K562 (cell line): ENCODE measurements at regions not wholly inside any gene's neighbourhood (a gene's known extent, or its start where the extent isn't known, plus 50 kb on each side); places are given as distances from the start of the nearest gene placed in this dataset.

Experiments used
- ATAC-seq: fragments of 200-7000 bp; cut with Tn5 transposase; 3 replicates; pipeline ENCODE4 v1.9.1; 2020; ENCODE audit warnings: moderate library complexity
- BruUV-seq: library from RNA; stranded (reverse); fragments of 400-500 nt; replicated peaks from 2 replicates; lab custom pipeline; 2021; lab: Mats Ljungman, UMichigan
- CTCF ChIA-PET: fragments of 300-600 bp; formaldehyde crosslinking; extraction: SDS; loops from one replicate; lab custom pipeline; 2021; ENCODE audit warnings: low intra/inter-chr PET ratio; lab: Yijun Ruan, JAX
- POLR2A ChIA-PET: fragments of 300-600, 350-650 bp; sonication (Branson Sonifier 250); formaldehyde crosslinking; extraction: SDS; loops from one replicate; lab custom pipeline; 2021; ENCODE audit warnings: antibody characterized with exemption, inconsistent platforms; lab: Yijun Ruan, JAX
- DNase-seq, 4 experiments: peaks; one replicate each; pipeline versions ENCODE4 v3.0.0 to v3.0.0-alpha.2; 2011 to 2018; ENCODE audit warnings: low spot score in 3 of 4, mixed read lengths in 3 of 4; ENCODE audit errors: extremely low read depth in 1 of 4
- FAIRE-seq: peaks from 2 replicates; lab custom pipeline; 2011; peaks lifted over from hg19 to GRCh38; lab: Jason Lieb, UNC
- H2AFZ ChIP-seq: 2 replicates; pipeline ENCODE4 v1.6.0; 2011; ENCODE audit warnings: low read depth, low read length, control low read depth, inconsistent platforms
- H3K27ac ChIP-seq: fragments of 200-600 bp; 3 replicates; pipeline ENCODE4 v1.8.0; 2011; ENCODE audit warnings: low read depth, mild to moderate bottlenecking, control low read depth, inconsistent platforms, low read length, moderate library complexity, mixed read lengths; ENCODE audit errors: extremely low read depth
- H3K27me3 ChIP-seq, 2 experiments: fragments of 300-600 bp in 1 of 2; 2 replicates in 1 of 2; 3 replicates in 1 of 2; pipeline versions ENCODE4 v1.6.0 to v1.8.0; 2011; ENCODE audit warnings: inconsistent platforms in 2 of 2, low read length in 2 of 2, mild to moderate bottlenecking in 1 of 2, mixed read lengths in 1 of 2, moderate library complexity in 1 of 2; ENCODE audit not compliant: control insufficient read depth in 2 of 2, insufficient read depth in 2 of 2
- H3K36me3 ChIP-seq: fragments of 300-600 bp; 3 replicates; pipeline ENCODE4 v1.8.0; 2011; ENCODE audit warnings: mild to moderate bottlenecking, low read length, inconsistent platforms; ENCODE audit not compliant: control insufficient read depth, insufficient read depth
- H3K4me1 ChIP-seq, 2 experiments: fragments of 200-600 bp in 1 of 2; replicated peaks in 1 of 2; 2 replicates in 1 of 2; 3 replicates in 1 of 2; pipeline versions ENCODE4 v1.5.1 to v1.8.0; 2011; ENCODE audit warnings: inconsistent platforms in 2 of 2, low read length in 2 of 2, mild to moderate bottlenecking in 1 of 2, mixed read lengths in 1 of 2, moderate library complexity in 1 of 2; ENCODE audit not compliant: control insufficient read depth in 2 of 2, insufficient read depth in 2 of 2
- H3K4me2 ChIP-seq: 2 replicates; pipeline ENCODE4 v1.6.1; 2011; ENCODE audit warnings: low read length, control low read depth, inconsistent platforms, mixed read lengths; ENCODE audit not compliant: insufficient read depth
- H3K4me3 ChIP-seq: fragments of 200-600 bp; sonication (generic), shearing (Covaris generic); 2 replicates; pipeline ENCODE4 v1.5.1; 2016; ENCODE audit warnings: control low read depth, inconsistent platforms
- H3K79me2 ChIP-seq: fragments of 200-600 bp; 3 replicates; pipeline ENCODE4 v1.8.0; 2011; ENCODE audit warnings: low read length, inconsistent platforms; ENCODE audit not compliant: control insufficient read depth, insufficient read depth
- H3K9ac ChIP-seq, 2 experiments: 2 replicates each; pipeline versions ENCODE4 v1.6.0 to v1.6.1; 2011; ENCODE audit warnings: low read depth in 2 of 2, low read length in 2 of 2, control low read depth in 1 of 2, inconsistent platforms in 1 of 2, mild to moderate bottlenecking in 1 of 2, mixed read lengths in 1 of 2; ENCODE audit not compliant: insufficient read depth in 1 of 2
- H3K9me1 ChIP-seq: one replicate; pipeline ENCODE4 v1.6.0; 2011; ENCODE audit warnings: inconsistent platforms, mild to moderate bottlenecking, low read length, moderate library complexity; ENCODE audit not compliant: control insufficient read depth, insufficient read depth
- H3K9me3 ChIP-seq: replicated peaks from 2 replicates; pipeline ENCODE4 v1.5.1; 2011; ENCODE audit warnings: low read depth, low read length, inconsistent platforms; ENCODE audit not compliant: control insufficient read depth, insufficient read depth
- H4K20me1 ChIP-seq: replicated peaks from 2 replicates; pipeline ENCODE4 v1.6.1; 2011; ENCODE audit warnings: low read length, inconsistent platforms, mixed read lengths; ENCODE audit not compliant: control insufficient read depth, insufficient read depth
- DMBX1 ChIP-seq: fragments of 250-450 bp; sonication (Bioruptor Pico); IDR thresholded peaks from 2 replicates; pipeline ENCODE4 v1.8.0; 2022; ENCODE audit warnings: inconsistent platforms, mild to moderate bottlenecking, moderate library complexity, borderline replicate concordance
- ETS1 ChIP-seq: conservative IDR thresholded peaks from 2 replicates; pipeline ENCODE4 v1.6.1; 2011; ENCODE audit warnings: low read depth, mild to moderate bottlenecking, low read length; ENCODE audit not compliant: control insufficient read depth
- HIVEP1 ChIP-seq: fragments of 250-450 bp; sonication (Bioruptor Pico); IDR thresholded peaks from 2 replicates; pipeline ENCODE4 v1.4.0; 2020; ENCODE audit warnings: mild to moderate bottlenecking
- LCOR ChIP-seq: sonication (generic); formaldehyde crosslinking; IDR thresholded peaks from 2 replicates; pipeline ENCODE4 v1.8.0; 2022; ENCODE audit warnings: mild to moderate bottlenecking, missing genetic modification reagents
- TARDBP ChIP-seq: fragments of 450-650 bp; IDR thresholded peaks from 2 replicates; pipeline ENCODE4 v1.6.1; 2016
- TEAD4 ChIP-seq, 2 experiments: sonication (generic) in 1 of 2; formaldehyde crosslinking in 1 of 2; IDR thresholded peaks; 2 replicates each; pipeline versions ENCODE4 v1.6.1 to v1.8.0; 2012 to 2022; ENCODE audit warnings: borderline replicate concordance in 1 of 2, inconsistent platforms in 1 of 2, low read length in 1 of 2, mild to moderate bottlenecking in 1 of 2, missing genetic modification reagents in 1 of 2
- TGIF2 ChIP-seq: sonication (generic); formaldehyde crosslinking; IDR thresholded peaks from 2 replicates; pipeline ENCODE4 v1.8.1; 2022; ENCODE audit warnings: mild to moderate bottlenecking, missing genetic modification reagents, moderate library complexity
- VEZF1 ChIP-seq: fragments of 200-800 bp; sonication (Bioruptor generic); IDR thresholded peaks from 2 replicates; pipeline ENCODE4 v1.6.1; 2017; ENCODE audit warnings: missing genetic modification characterization, missing compliant biosample characterization
- ZNF174 ChIP-seq: fragments of 250-450 bp; sonication (Bioruptor Pico); IDR thresholded peaks from 2 replicates; pipeline ENCODE4 v1.4.0; 2020; ENCODE audit warnings: mild to moderate bottlenecking
- ZNF717 ChIP-seq: fragments of 250-450 bp; sonication (Bioruptor Pico); IDR thresholded peaks from 2 replicates; pipeline ENCODE4 v1.5.0; 2021
- ZNF778 ChIP-seq: fragments of 450-650 bp; formaldehyde crosslinking; IDR thresholded peaks from 2 replicates; pipeline ENCODE4 v1.4.0; 2020; ENCODE audit warnings: mild to moderate bottlenecking, moderate library complexity
- WGBS: fragments of 100-300 bp; shearing (Covaris generic); methylation state at CpG from one replicate; pipeline ENCODE4 v1.1.6; 2016; ENCODE audit warnings: low coverage, mixed read lengths; ENCODE audit not compliant: insufficient coverage; ENCODE audit errors: missing lambda C conversion rate; 5-methylcytosine and 5-hydroxymethylcytosine counted together
- in situ Hi-C: fragments of 300-500 bp; cut with MboI; formaldehyde crosslinking; loops from 4 replicates; pipeline ENCODE4 v1.15.0; 2018; ENCODE audit warnings: inconsistent platforms, mixed read lengths
- intact Hi-C: fragments of 100-400 bp; cut with micrococcal nuclease; formaldehyde crosslinking; loops from 2 replicates; pipeline ENCODE4 v1.14.2; 2022
- TF ChIP-seq, protein P1 (sequence below): fragments of 450-650 bp; formaldehyde crosslinking; IDR thresholded peaks from 2 replicates; pipeline ENCODE4 v1.4.0; 2022; ENCODE audit warnings: missing genetic modification characterization
- TF ChIP-seq, protein P2 (sequence below), 2 experiments: fragments of 150-350 bp in 1 of 2; IDR thresholded peaks; 2 replicates each; pipeline ENCODE4 v1.6.1; 2012 to 2016; ENCODE audit warnings: low read depth in 2 of 2, low read length in 2 of 2, mild to moderate bottlenecking in 1 of 2, moderate library complexity in 1 of 2
- TF ChIP-seq, protein P3 (sequence below): fragments of 200-800 bp; sonication (Bioruptor generic); IDR thresholded peaks from 2 replicates; pipeline ENCODE4 v1.6.1; 2017; ENCODE audit warnings: missing genetic modification characterization, missing compliant biosample characterization

DNA sequence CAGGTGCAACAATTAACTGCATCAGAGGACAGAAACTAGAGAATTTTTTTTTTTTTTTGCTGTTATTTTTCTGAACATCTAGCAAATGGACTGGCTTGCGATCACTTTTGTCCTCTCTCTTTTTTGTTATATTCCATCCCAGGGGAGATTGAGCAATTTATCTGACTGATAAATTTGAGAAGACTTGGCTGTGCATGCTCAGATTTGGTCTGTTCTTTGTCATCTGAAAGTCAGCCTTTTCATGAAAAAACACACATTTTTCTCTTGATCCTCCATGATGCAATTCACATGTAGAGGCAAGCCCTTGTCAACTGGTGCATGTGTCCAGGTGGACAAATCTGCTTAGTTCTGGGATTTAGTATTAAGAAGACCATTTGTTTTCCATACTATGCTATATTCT lies 309.3 kb downstream of the LRRC3B start:
- CTCF ChIA-PET: no interaction called here
- POLR2A ChIA-PET: no interaction called here
- no peaks in the 10 kb centered on the region for H3K9me3 ChIP-seq
- FAIRE-seq (no peak), ATAC-seq (no peak), DNase-seq (no peak)
- no TSS peak for BruUV-seq
- H2AFZ ChIP-seq: no peak overlapping the region
- no peak overlapping the region for H3K9ac ChIP-seq
- H3K4me3 ChIP-seq: no peak overlapping the region
- H4K20me1 ChIP-seq: no peaks in the 10 kb centered on the region
- H3K27me3 ChIP-seq: no peaks in the 10 kb centered on the region
- intact Hi-C loops (no loop called here), in situ Hi-C loops (no loop called here)
- H3K36me3 ChIP-seq: no peaks in the 10 kb centered on the region
- no peaks in the 10 kb centered on the region for H3K4me1 ChIP-seq
- H3K9me1 ChIP-seq: no peaks in the 10 kb centered on the region
- H3K79me2 ChIP-seq: no peaks in the 10 kb centered on the region
- H3K4me2 ChIP-seq: no peak overlapping the region
- no peak overlapping the region for H3K27ac ChIP-seq
- 0% methylated on average over 1 of the region's 1 CpG for WGBS
- TF ChIP-seq TGIF2 (CRISPR knock-in tag): no peak
- TF ChIP-seq DMBX1: no peak
- no peak for TF ChIP-seq LCOR
- TF ChIP-seq TARDBP: no peak
- TF ChIP-seq ETS1: no peak
- TF ChIP-seq TEAD4 (IDR thresholded peaks at IDR 0.05; ENCODE audit: low read length): no peak
- TF ChIP-seq TEAD4 (CRISPR knock-in tag; IDR thresholded peaks at IDR 0.05; ENCODE audit: borderline replicate concordance): no peak
- no peak for TF ChIP-seq VEZF1 (CRISPR knock-in tag)
- TF ChIP-seq, protein P1, sequence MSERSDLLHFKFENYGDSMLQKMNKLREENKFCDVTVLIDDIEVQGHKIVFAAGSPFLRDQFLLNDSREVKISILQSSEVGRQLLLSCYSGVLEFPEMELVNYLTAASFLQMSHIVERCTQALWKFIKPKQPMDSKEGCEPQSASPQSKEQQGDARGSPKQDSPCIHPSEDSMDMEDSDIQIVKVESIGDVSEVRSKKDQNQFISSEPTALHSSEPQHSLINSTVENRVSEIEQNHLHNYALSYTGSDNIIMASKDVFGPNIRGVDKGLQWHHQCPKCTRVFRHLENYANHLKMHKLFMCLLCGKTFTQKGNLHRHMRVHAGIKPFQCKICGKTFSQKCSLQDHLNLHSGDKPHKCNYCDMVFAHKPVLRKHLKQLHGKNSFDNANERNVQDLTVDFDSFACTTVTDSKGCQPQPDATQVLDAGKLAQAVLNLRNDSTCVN (CRISPR knock-in tag): no peak
- TF ChIP-seq, protein P2, sequence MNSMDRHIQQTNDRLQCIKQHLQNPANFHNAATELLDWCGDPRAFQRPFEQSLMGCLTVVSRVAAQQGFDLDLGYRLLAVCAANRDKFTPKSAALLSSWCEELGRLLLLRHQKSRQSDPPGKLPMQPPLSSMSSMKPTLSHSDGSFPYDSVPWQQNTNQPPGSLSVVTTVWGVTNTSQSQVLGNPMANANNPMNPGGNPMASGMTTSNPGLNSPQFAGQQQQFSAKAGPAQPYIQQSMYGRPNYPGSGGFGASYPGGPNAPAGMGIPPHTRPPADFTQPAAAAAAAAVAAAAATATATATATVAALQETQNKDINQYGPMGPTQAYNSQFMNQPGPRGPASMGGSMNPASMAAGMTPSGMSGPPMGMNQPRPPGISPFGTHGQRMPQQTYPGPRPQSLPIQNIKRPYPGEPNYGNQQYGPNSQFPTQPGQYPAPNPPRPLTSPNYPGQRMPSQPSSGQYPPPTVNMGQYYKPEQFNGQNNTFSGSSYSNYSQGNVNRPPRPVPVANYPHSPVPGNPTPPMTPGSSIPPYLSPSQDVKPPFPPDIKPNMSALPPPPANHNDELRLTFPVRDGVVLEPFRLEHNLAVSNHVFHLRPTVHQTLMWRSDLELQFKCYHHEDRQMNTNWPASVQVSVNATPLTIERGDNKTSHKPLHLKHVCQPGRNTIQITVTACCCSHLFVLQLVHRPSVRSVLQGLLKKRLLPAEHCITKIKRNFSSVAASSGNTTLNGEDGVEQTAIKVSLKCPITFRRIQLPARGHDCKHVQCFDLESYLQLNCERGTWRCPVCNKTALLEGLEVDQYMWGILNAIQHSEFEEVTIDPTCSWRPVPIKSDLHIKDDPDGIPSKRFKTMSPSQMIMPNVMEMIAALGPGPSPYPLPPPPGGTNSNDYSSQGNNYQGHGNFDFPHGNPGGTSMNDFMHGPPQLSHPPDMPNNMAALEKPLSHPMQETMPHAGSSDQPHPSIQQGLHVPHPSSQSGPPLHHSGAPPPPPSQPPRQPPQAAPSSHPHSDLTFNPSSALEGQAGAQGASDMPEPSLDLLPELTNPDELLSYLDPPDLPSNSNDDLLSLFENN (IDR thresholded peaks at IDR 0.05; ENCODE audit: low read depth in 2 of 2, low read length in 2 of 2): no peak
- no peak for TF ChIP-seq HIVEP1 (CRISPR knock-in tag)
- TF ChIP-seq ZNF174 (CRISPR knock-in tag): no peak
- no peak for TF ChIP-seq ZNF778 (CRISPR knock-in tag)
- TF ChIP-seq ZNF717 (CRISPR knock-in tag): no peak
- TF ChIP-seq, protein P3, sequence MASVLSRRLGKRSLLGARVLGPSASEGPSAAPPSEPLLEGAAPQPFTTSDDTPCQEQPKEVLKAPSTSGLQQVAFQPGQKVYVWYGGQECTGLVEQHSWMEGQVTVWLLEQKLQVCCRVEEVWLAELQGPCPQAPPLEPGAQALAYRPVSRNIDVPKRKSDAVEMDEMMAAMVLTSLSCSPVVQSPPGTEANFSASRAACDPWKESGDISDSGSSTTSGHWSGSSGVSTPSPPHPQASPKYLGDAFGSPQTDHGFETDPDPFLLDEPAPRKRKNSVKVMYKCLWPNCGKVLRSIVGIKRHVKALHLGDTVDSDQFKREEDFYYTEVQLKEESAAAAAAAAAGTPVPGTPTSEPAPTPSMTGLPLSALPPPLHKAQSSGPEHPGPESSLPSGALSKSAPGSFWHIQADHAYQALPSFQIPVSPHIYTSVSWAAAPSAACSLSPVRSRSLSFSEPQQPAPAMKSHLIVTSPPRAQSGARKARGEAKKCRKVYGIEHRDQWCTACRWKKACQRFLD (CRISPR knock-in tag): no peak
